EL (cell line): ENCODE measurements at regions not wholly inside any gene's neighbourhood (a gene's known extent, or its start where the extent isn't known, plus 50 kb on each side); places are given as distances from the start of the nearest gene placed in this dataset.
"Not testable (repeated sequence)": the region's sequence is repeated elsewhere in the genome, so short reads cannot be mapped to it uniquely, and the experiment has no call there.

Experiments used
- DNase-seq: peaks from one replicate; pipeline ENCODE4 v3.0.0-alpha.2; 2016

- DNase-seq = peak; percentile 63
These were observed 212.4 kb downstream of the OPA1 start for GRCh38 chr3:193805448-193805847.

- no peak for DNase-seq
These were observed 215.3 kb downstream of the OPA1 start for GRCh38 chr3:193808317-193808716.

- no peak for DNase-seq
These were observed 216.1 kb downstream of the OPA1 start for GRCh38 chr3:193809106-193809505.

GRCh38 chr3:193812078-193812725, 219.2 kb downstream of the OPA1 start:
- no peak for DNase-seq

GRCh38 chr3:193812791-193813500, 219.9 kb downstream of the OPA1 start:
- no peak for DNase-seq

- no peak for DNase-seq
These were observed 220.5 kb downstream of the OPA1 start for GRCh38 chr3:193813501-193813830.

- DNase-seq = no peak
These were observed 221.3 kb downstream of the OPA1 start for GRCh38 chr3:193814166-193814892.

- no peak for DNase-seq
These were observed 222.4 kb downstream of the OPA1 start for GRCh38 chr3:193815246-193816027.

GRCh38 chr3:193816028-193816395, 223.0 kb downstream of the OPA1 start:
- no peak for DNase-seq

GRCh38 chr3:193816656-193817311, 223.8 kb downstream of the OPA1 start:
- DNase-seq = peak; percentile 2

GRCh38 chr3:193819117-193820010, 226.4 kb downstream of the OPA1 start:
- DNase-seq = no peak

GRCh38 chr3:193821151-193821668, 228.2 kb downstream of the OPA1 start:
- no peak for DNase-seq

- no peak for DNase-seq
These were observed 229.6 kb downstream of the OPA1 start for GRCh38 chr3:193822492-193823212.

- not testable (repeated sequence) for DNase-seq
These were observed 230.2 kb downstream of the OPA1 start for GRCh38 chr3:193823213-193823605.

- DNase-seq = no peak
These were observed 231.4 kb downstream of the OPA1 start for GRCh38 chr3:193824365-193824764.

GRCh38 chr3:193825617-193826016, 232.6 kb downstream of the OPA1 start:
- DNase-seq = no peak

GRCh38 chr3:193826159-193826795, 233.3 kb downstream of the OPA1 start:
- DNase-seq = peak; percentile 39

- DNase-seq = no peak
These were observed 234.1 kb downstream of the OPA1 start for GRCh38 chr3:193827040-193827669.

GRCh38 chr3:193827871-193828270, 234.9 kb downstream of the OPA1 start:
- no peak for DNase-seq

- no peak for DNase-seq
These were observed 235.5 kb downstream of the OPA1 start for GRCh38 chr3:193828477-193828876.
